Duodenal mucosa (tissue), 2 donors: ENCODE measurements at regions not wholly inside any gene's neighbourhood (a gene's known extent, or its start where the extent isn't known, plus 50 kb on each side); places are given as distances from the start of the nearest gene placed in this dataset.

Experiments
- H3K27ac ChIP-seq: one replicate; pipeline ENCODE4 v1.7.0; 2013; ENCODE audit warnings: low read depth, low read length
- H3K27me3 ChIP-seq, 2 donors: one replicate each; pipeline ENCODE4 v1.7.0; 2013; ENCODE audit warnings: low read length in 2 of 2, control low read depth in 1 of 2; ENCODE audit not compliant: insufficient read depth in 2 of 2, control insufficient read depth in 1 of 2
- H3K36me3 ChIP-seq, 2 donors: one replicate each; pipeline ENCODE4 v1.7.0; 2013; ENCODE audit warnings: low read length in 2 of 2, control low read depth in 1 of 2; ENCODE audit not compliant: insufficient read depth in 2 of 2, control insufficient read depth in 1 of 2
- H3K4me1 ChIP-seq, 2 donors: one replicate each; pipeline ENCODE4 v1.7.0; 2013; ENCODE audit warnings: low read length in 2 of 2, control low read depth in 1 of 2; ENCODE audit not compliant: insufficient read depth in 2 of 2, control insufficient read depth in 1 of 2
- H3K4me3 ChIP-seq, 2 donors: one replicate each; pipeline ENCODE4 v1.7.0; 2013; ENCODE audit warnings: low read length in 2 of 2, low read depth in 1 of 2
- H3K9ac ChIP-seq, 2 donors: one replicate each; pipeline ENCODE4 v1.7.0; 2013; ENCODE audit warnings: low read length in 2 of 2, low read depth in 1 of 2
- H3K9me3 ChIP-seq, 2 donors: one replicate each; pipeline ENCODE4 v1.7.0; 2013; ENCODE audit warnings: low read length in 2 of 2, control low read depth in 1 of 2; ENCODE audit not compliant: control insufficient read depth in 1 of 2

- Histone ChIP-seq H3K9ac (no peak overlapping the region), H3K4me3 (no peak overlapping the region), H3K27ac (no peak overlapping the region), H3K4me1 (no peaks in the 10 kb centered on the region), H3K36me3 (no peaks in the 10 kb centered on the region), H3K9me3 (peaks cover 3 to 12% of the 10 kb centered on the region in 2 donors), H3K27me3 (no peaks in the 10 kb centered on the region)
These were observed 71.0 kb downstream of the MYEOV start for GRCh38 chr11:69364921-69365320.

- H3K27ac ChIP-seq: no peak overlapping the region
- no peak overlapping the region for H3K9ac ChIP-seq
- H3K36me3 ChIP-seq: no peaks in the 10 kb centered on the region
- peaks cover 3 to 11% of the 10 kb centered on the region in 2 donors for H3K9me3 ChIP-seq
- no peaks in the 10 kb centered on the region for H3K4me1 ChIP-seq
- H3K27me3 ChIP-seq: no peaks in the 10 kb centered on the region
- no peak overlapping the region for H3K4me3 ChIP-seq
These were observed 71.6 kb downstream of the MYEOV start for GRCh38 chr11:69365558-69365957.

GRCh38 chr11:69366591-69366990, 72.6 kb downstream of the MYEOV start:
- Histone ChIP-seq H3K9me3 (peaks cover 3 to 11% of the 10 kb centered on the region in 2 donors), H3K27ac (no peak overlapping the region), H3K9ac (no peak overlapping the region), H3K36me3 (no peaks in the 10 kb centered on the region), H3K27me3 (no peaks in the 10 kb centered on the region), H3K4me1 (no peaks in the 10 kb centered on the region), H3K4me3 (no peak overlapping the region)

- no peaks in the 10 kb centered on the region for H3K4me1 ChIP-seq
- no peak overlapping the region for H3K9ac ChIP-seq
- no peak overlapping the region for H3K4me3 ChIP-seq
- no peaks in the 10 kb centered on the region for H3K36me3 ChIP-seq
- no peak overlapping the region for H3K27ac ChIP-seq
- H3K27me3 ChIP-seq: no peaks in the 10 kb centered on the region
- H3K9me3 ChIP-seq: peaks cover 3 to 11% of the 10 kb centered on the region in 2 donors
These were observed 73.4 kb downstream of the MYEOV start for GRCh38 chr11:69367211-69367964.

- Histone ChIP-seq H3K9me3 (peaks cover 3 to 11% of the 10 kb centered on the region in 2 donors), H3K27me3 (no peaks in the 10 kb centered on the region), H3K4me3 (no peak overlapping the region), H3K9ac (no peak overlapping the region), H3K36me3 (no peaks in the 10 kb centered on the region), H3K4me1 (peaks cover 0 to 2% of the 10 kb centered on the region in 2 donors), H3K27ac (no peak overlapping the region)
These were observed 74.3 kb downstream of the MYEOV start for GRCh38 chr11:69368119-69368880.

- peaks cover 0 to 10% of the 10 kb centered on the region in 2 donors for H3K4me1 ChIP-seq
- no peak overlapping the region for H3K4me3 ChIP-seq
- H3K9me3 ChIP-seq: peaks cover 3 to 11% of the 10 kb centered on the region in 2 donors
- H3K9ac ChIP-seq: no peak overlapping the region
- no peak overlapping the region for H3K27ac ChIP-seq
- H3K36me3 ChIP-seq: no peaks in the 10 kb centered on the region
- no peaks in the 10 kb centered on the region for H3K27me3 ChIP-seq
These were observed 75.4 kb downstream of the MYEOV start for GRCh38 chr11:69369210-69369825.

GRCh38 chr11:69369945-69370344, 76.0 kb downstream of the MYEOV start:
- peaks cover 3 to 11% of the 10 kb centered on the region in 2 donors for H3K9me3 ChIP-seq

GRCh38 chr11:69370984-69371709, 77.2 kb downstream of the MYEOV start:
- Histone ChIP-seq H3K36me3 (no peaks in the 10 kb centered on the region), H3K9me3 (peaks cover 3 to 11% of the 10 kb centered on the region in 2 donors), H3K4me1 (peaks cover 11 to 29% of the 10 kb centered on the region in 2 donors), H3K9ac (no peak overlapping the region), H3K4me3 (no peak overlapping the region), H3K27me3 (no peaks in the 10 kb centered on the region), H3K27ac (no peak overlapping the region)

More at GRCh38 chr11:69369945-69370344, 76.0 kb downstream of the MYEOV start:
- H3K27me3 ChIP-seq: no peaks in the 10 kb centered on the region
- H3K4me1 ChIP-seq: peaks cover 0 to 17% of the 10 kb centered on the region in 2 donors
- no peak overlapping the region for H3K27ac ChIP-seq
- H3K9ac ChIP-seq: no peak overlapping the region
- no peaks in the 10 kb centered on the region for H3K36me3 ChIP-seq
- H3K4me3 ChIP-seq: no peak overlapping the region

- Histone ChIP-seq H3K4me1 (peaks cover 18 to 37% of the 10 kb centered on the region in 2 donors), H3K27me3 (no peaks in the 10 kb centered on the region), H3K27ac (no peak overlapping the region), H3K4me3 (no peak overlapping the region), H3K9ac (no peak overlapping the region), H3K9me3 (peaks cover 3 to 11% of the 10 kb centered on the region in 2 donors), H3K36me3 (no peaks in the 10 kb centered on the region)
These were observed 78.0 kb downstream of the MYEOV start for GRCh38 chr11:69371731-69372588.
